ENCODE measurements at regions not wholly inside any gene's neighbourhood (a gene's known extent, or its start where the extent isn't known, plus 50 kb on each side); places are given as distances from the start of the nearest gene placed in this dataset.

GRCh38 chr4:11618666-11619282 is 190.1 kb upstream of the HS3ST1 start:
- no peaks in the 10 kb centered on the region for H3K36me3 ChIP-seq
- no peak overlapping the region for H3K4me3 ChIP-seq
- intact Hi-C loops (cut with DNase I; ENCODE audit: low total_unique reads), result no loop called here
- TF ChIP-seq, protein P1, sequence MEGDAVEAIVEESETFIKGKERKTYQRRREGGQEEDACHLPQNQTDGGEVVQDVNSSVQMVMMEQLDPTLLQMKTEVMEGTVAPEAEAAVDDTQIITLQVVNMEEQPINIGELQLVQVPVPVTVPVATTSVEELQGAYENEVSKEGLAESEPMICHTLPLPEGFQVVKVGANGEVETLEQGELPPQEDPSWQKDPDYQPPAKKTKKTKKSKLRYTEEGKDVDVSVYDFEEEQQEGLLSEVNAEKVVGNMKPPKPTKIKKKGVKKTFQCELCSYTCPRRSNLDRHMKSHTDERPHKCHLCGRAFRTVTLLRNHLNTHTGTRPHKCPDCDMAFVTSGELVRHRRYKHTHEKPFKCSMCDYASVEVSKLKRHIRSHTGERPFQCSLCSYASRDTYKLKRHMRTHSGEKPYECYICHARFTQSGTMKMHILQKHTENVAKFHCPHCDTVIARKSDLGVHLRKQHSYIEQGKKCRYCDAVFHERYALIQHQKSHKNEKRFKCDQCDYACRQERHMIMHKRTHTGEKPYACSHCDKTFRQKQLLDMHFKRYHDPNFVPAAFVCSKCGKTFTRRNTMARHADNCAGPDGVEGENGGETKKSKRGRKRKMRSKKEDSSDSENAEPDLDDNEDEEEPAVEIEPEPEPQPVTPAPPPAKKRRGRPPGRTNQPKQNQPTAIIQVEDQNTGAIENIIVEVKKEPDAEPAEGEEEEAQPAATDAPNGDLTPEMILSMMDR (IDR thresholded peaks at IDR 0.05), result no peak
- TF ChIP-seq POLR2A (IDR thresholded peaks at IDR 0.05), result no peak
- no peak overlapping the region for H3K27ac ChIP-seq
- no peaks in the 10 kb centered on the region for H3K27me3 ChIP-seq
- DNase-seq, result no peak
- no peaks in the 10 kb centered on the region for H3K9me3 ChIP-seq
- H3K4me1 ChIP-seq, result no peaks in the 10 kb centered on the region

DNA sequence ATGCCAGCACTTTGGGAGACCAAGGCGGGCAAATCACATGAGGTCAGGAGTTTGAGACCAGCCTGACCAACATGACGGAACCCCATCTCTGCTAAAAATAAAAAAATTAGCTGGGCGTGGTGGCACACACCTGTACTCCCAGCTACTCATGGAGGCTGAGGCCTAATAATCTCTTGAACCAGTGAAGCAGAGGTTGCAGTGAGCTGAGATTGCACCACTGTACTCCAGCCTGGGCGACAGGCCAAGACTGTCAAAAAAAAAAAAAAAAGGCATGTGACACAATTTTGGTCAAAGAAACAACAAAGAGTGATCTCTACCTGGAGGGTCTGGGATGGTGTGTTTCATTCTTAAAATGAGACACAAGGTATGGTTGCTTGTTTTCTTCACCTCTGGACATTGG is 188.2 kb upstream of the HS3ST1 start:
- TF ChIP-seq, protein P1 (IDR thresholded peaks at IDR 0.05), result no peak
- TF ChIP-seq POLR2A (IDR thresholded peaks at IDR 0.05), result no peak
- H3K4me3 ChIP-seq, result no peak overlapping the region
- DNase-seq, result no peak
- intact Hi-C loops (cut with DNase I; ENCODE audit: low total_unique reads), result no loop called here
- no peaks in the 10 kb centered on the region for H3K9me3 ChIP-seq
- no peaks in the 10 kb centered on the region for H3K4me1 ChIP-seq
- no peaks in the 10 kb centered on the region for H3K36me3 ChIP-seq
- no peak overlapping the region for H3K27ac ChIP-seq
- H3K27me3 ChIP-seq, result no peaks in the 10 kb centered on the region

GRCh38 chr4:11615601-11616000 is 186.9 kb upstream of the HS3ST1 start:
- Histone ChIP-seq H3K9me3 (no peaks in the 10 kb centered on the region), H3K27ac (no peak overlapping the region), H3K27me3 (no peaks in the 10 kb centered on the region), H3K4me1 (no peaks in the 10 kb centered on the region), H3K36me3 (no peaks in the 10 kb centered on the region), H3K4me3 (no peak overlapping the region)
- intact Hi-C loops (cut with DNase I; ENCODE audit: low total_unique reads), result no loop called here
- no peak for TF ChIP-seq POLR2A (IDR thresholded peaks at IDR 0.05)
- TF ChIP-seq, protein P1 (IDR thresholded peaks at IDR 0.05), result no peak
- no peak for DNase-seq

- H3K27ac ChIP-seq, result no peak overlapping the region
- H3K4me3 ChIP-seq, result no peak overlapping the region
- H3K4me1 ChIP-seq, result no peaks in the 10 kb centered on the region
- H3K9me3 ChIP-seq, result no peaks in the 10 kb centered on the region
- H3K36me3 ChIP-seq, result no peaks in the 10 kb centered on the region
- TF ChIP-seq POLR2A (IDR thresholded peaks at IDR 0.05), result no peak
- TF ChIP-seq, protein P1 (IDR thresholded peaks at IDR 0.05), result no peak
- intact Hi-C loops (cut with DNase I; ENCODE audit: low total_unique reads), result no loop called here
- H3K27me3 ChIP-seq, result no peaks in the 10 kb centered on the region
- DNase-seq, result no peak
Measured at GRCh38 chr4:11614426-11614825, 185.7 kb upstream of the HS3ST1 start.

GRCh38 chr4:11611868-11612267 is 183.2 kb upstream of the HS3ST1 start:
- TF ChIP-seq, protein P1 (IDR thresholded peaks at IDR 0.05), result no peak
- no peak for TF ChIP-seq POLR2A (IDR thresholded peaks at IDR 0.05)

More at GRCh38 chr4:11611868-11612267, 183.2 kb upstream of the HS3ST1 start:
- intact Hi-C loops (cut with DNase I; ENCODE audit: low total_unique reads), result no loop called here
- H3K9me3 ChIP-seq, result no peaks in the 10 kb centered on the region
- H3K27ac ChIP-seq, result no peak overlapping the region
- no peak overlapping the region for H3K4me3 ChIP-seq
- no peaks in the 10 kb centered on the region for H3K4me1 ChIP-seq
- H3K36me3 ChIP-seq, result no peaks in the 10 kb centered on the region
- H3K27me3 ChIP-seq, result no peaks in the 10 kb centered on the region
- DNase-seq, result no peak
